Mesothelial cell of epicardium (in vitro differentiated cells): ENCODE measurements at regions not wholly inside any gene's neighbourhood (a gene's known extent, or its start where the extent isn't known, plus 50 kb on each side); places are given as distances from the start of the nearest gene placed in this dataset.

Experiments used
- DNase-seq, 2 experiments: peaks; one replicate each; pipeline ENCODE4 v3.0.0; 2021; ENCODE audit warnings: low spot score in 2 of 2; ENCODE audit not compliant: unreplicated experiment in 2 of 2
- H3K27ac Mint-ChIP-seq: 2 replicates; pipeline ENCODE4 v1.8.0; 2021; ENCODE audit warnings: mixed read lengths
- H3K27me3 Mint-ChIP-seq: 2 replicates; pipeline ENCODE4 v1.8.0; 2021; ENCODE audit warnings: low read depth, mixed read lengths
- H3K36me3 Mint-ChIP-seq: 2 replicates; pipeline ENCODE4 v1.8.0; 2021; ENCODE audit warnings: mixed read lengths
- H3K4me1 Mint-ChIP-seq: 2 replicates; pipeline ENCODE4 v1.8.0; 2021; ENCODE audit warnings: mixed read lengths
- H3K4me3 Mint-ChIP-seq: 2 replicates; pipeline ENCODE4 v1.8.0; 2021; ENCODE audit warnings: mild to moderate bottlenecking, moderate library complexity, mixed read lengths
- H3K9me3 Mint-ChIP-seq: 2 replicates; pipeline ENCODE4 v1.8.0; 2021; ENCODE audit warnings: mixed read lengths
- CTCF ChIP-seq: fragments of 200-600 bp; sonication (generic); IDR thresholded peaks from one replicate; pipeline ENCODE4 v1.5.0; 2021; ENCODE audit warnings: antibody characterized with exemption; ENCODE audit not compliant: unreplicated experiment

DNA sequence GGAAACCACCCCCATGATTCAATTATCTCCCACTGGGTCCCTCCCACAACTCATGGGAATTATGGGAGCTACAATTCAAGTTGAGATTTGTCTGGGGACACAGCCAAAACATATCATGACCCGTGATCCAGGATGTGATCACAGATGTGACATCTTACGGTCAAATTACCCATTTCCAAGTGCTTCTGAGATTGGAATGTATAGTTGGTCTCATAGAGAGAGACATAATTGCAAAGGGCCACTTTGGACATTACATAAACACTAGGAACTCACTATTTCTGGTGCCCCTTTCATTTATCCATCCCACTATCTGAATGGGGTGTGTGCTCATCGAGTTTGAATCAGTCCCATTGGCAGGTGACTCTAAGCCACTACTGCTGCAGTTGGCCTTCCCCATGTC lies 204.5 kb downstream of the PHLDA1 start:
- no peaks in the 10 kb centered on the region for H3K27me3 Mint-ChIP-seq
- H3K27ac Mint-ChIP-seq = no peak overlapping the region
- no peaks in the 10 kb centered on the region for H3K36me3 Mint-ChIP-seq
- H3K9me3 Mint-ChIP-seq = peaks cover 10% of the 10 kb centered on the region
- DNase-seq = no peak
- no peak for TF ChIP-seq CTCF
- H3K4me1 Mint-ChIP-seq = peaks cover 6% of the 10 kb centered on the region
- H3K4me3 Mint-ChIP-seq = no peak overlapping the region

- no peak overlapping the region for H3K4me3 Mint-ChIP-seq
- no peak for TF ChIP-seq CTCF
- DNase-seq = no peak
- H3K27ac Mint-ChIP-seq = no peak overlapping the region
- peaks cover 10% of the 10 kb centered on the region for H3K9me3 Mint-ChIP-seq
- no peaks in the 10 kb centered on the region for H3K36me3 Mint-ChIP-seq
- H3K27me3 Mint-ChIP-seq = no peaks in the 10 kb centered on the region
- H3K4me1 Mint-ChIP-seq = no peaks in the 10 kb centered on the region
Measured at GRCh38 chr12:75825686-75826085, 205.9 kb downstream of the PHLDA1 start.

GRCh38 chr12:75823475-75823874 lies 208.1 kb downstream of the PHLDA1 start:
- Mint-ChIP-seq H3K27ac (no peak overlapping the region), H3K4me1 (peaks cover 6% of the 10 kb centered on the region), H3K4me3 (no peak overlapping the region), H3K36me3 (no peaks in the 10 kb centered on the region), H3K27me3 (no peaks in the 10 kb centered on the region), H3K9me3 (no peaks in the 10 kb centered on the region)
- no peak for TF ChIP-seq CTCF
- DNase-seq = no peak

DNA sequence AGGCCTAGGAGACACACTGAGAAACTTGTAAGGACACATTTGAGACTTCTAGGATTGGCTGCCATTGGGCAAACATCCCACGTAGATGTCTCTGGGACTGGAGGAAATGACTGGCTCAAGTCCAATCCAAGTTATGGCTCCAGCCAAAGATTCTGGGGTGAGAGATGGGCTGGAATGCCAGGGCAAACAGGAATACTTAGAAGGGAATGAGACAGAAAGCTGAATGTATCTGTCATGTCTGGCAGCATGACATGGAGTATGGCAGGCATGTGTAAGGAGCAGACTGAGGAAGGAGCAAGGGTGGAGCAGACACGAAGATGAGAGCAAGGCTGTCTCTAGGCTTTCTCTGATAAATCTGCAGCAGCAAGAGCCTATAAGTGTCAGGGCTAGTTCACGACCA lies 209.2 kb downstream of the PHLDA1 start:
- H3K27ac Mint-ChIP-seq = no peak overlapping the region
- H3K9me3 Mint-ChIP-seq = no peaks in the 10 kb centered on the region
- H3K4me1 Mint-ChIP-seq = peaks cover 7% of the 10 kb centered on the region
- no peak overlapping the region for H3K4me3 Mint-ChIP-seq
- no peak for TF ChIP-seq CTCF
- H3K36me3 Mint-ChIP-seq = no peaks in the 10 kb centered on the region
- no peaks in the 10 kb centered on the region for H3K27me3 Mint-ChIP-seq
- DNase-seq = no peak

- DNase-seq = no peak
- Mint-ChIP-seq H3K9me3 (no peaks in the 10 kb centered on the region), H3K27me3 (no peaks in the 10 kb centered on the region), H3K4me3 (no peak overlapping the region), H3K4me1 (peaks cover 7% of the 10 kb centered on the region), H3K27ac (no peak overlapping the region), H3K36me3 (no peaks in the 10 kb centered on the region)
- no peak for TF ChIP-seq CTCF
Measured at GRCh38 chr12:75820848-75821578, 210.6 kb downstream of the PHLDA1 start.

- Mint-ChIP-seq H3K9me3 (no peaks in the 10 kb centered on the region), H3K27ac (no peak overlapping the region), H3K27me3 (no peaks in the 10 kb centered on the region), H3K4me1 (peaks cover 12% of the 10 kb centered on the region), H3K4me3 (no peak overlapping the region), H3K36me3 (no peaks in the 10 kb centered on the region)
- TF ChIP-seq CTCF = no peak
- no peak for DNase-seq
Measured at GRCh38 chr12:75820071-75820470, 211.5 kb downstream of the PHLDA1 start.
